Peyer's patch (tissue), 4 donors: ENCODE measurements at regions not wholly inside any gene's neighbourhood (a gene's known extent, or its start where the extent isn't known, plus 50 kb on each side); places are given as distances from the start of the nearest gene placed in this dataset.

Experiments used
- DNase-seq, 3 donors: peaks; one replicate each; pipeline ENCODE4 v3.0.0-alpha.2; 2017 to 2019
- H3K27ac ChIP-seq, 4 donors: fragments of 200-600 bp; sonication (generic); one replicate each; pipeline ENCODE4 v1.5.1; 2016 to 2019
- H3K27me3 ChIP-seq, 2 donors: fragments of 200-600 bp; sonication (generic); one replicate each; pipeline ENCODE4 v1.5.1; 2019
- H3K36me3 ChIP-seq, 3 donors: fragments of 200-600 bp; sonication (generic); one replicate each; pipeline ENCODE4 v1.5.1; 2016 to 2019
- H3K4me1 ChIP-seq, 4 donors: fragments of 200-600 bp; sonication (generic); one replicate each; pipeline ENCODE4 v1.5.1; 2016 to 2019
- H3K4me3 ChIP-seq, 4 donors: fragments of 200-600 bp; sonication (generic); 1 replicate in 3 of 4; 2 replicates in 1 of 4; pipeline ENCODE4 v1.5.1; 2016 to 2019; ENCODE audit warnings: mild to moderate bottlenecking in 1 of 4
- H3K9me3 ChIP-seq, 4 donors: fragments of 200-600 bp; sonication (generic); one replicate each; pipeline ENCODE4 v1.5.1; 2016 to 2019; ENCODE audit warnings: mild to moderate bottlenecking in 1 of 4
- POLR2A ChIP-seq, 2 donors: fragments of 450-650 bp; IDR thresholded peaks; one replicate each; pipeline ENCODE4 v1.5.1; 2017; ENCODE audit warnings: antibody characterized with exemption in 2 of 2, mild to moderate bottlenecking in 2 of 2, moderate library complexity in 2 of 2
- TF ChIP-seq, protein P1 (sequence below), 6 experiments: fragments of 450-650 bp in 4 of 6; fragments of 200-600 bp in 2 of 6; sonication (generic) in 1 of 6; IDR thresholded peaks; one replicate each; pipeline ENCODE4 v1.5.1; 2017 to 2019; ENCODE audit warnings: antibody characterized with exemption in 6 of 6, mild to moderate bottlenecking in 3 of 6, moderate library complexity in 1 of 6

- Histone ChIP-seq H3K4me3 (no peak overlapping the region), H3K27ac (no peak overlapping the region), H3K4me1 (no peaks in the 10 kb centered on the region), H3K36me3 (no peaks in the 10 kb centered on the region), H3K27me3 (no peaks in the 10 kb centered on the region), H3K9me3 (no peaks in the 10 kb centered on the region)
- TF ChIP-seq, protein P1, sequence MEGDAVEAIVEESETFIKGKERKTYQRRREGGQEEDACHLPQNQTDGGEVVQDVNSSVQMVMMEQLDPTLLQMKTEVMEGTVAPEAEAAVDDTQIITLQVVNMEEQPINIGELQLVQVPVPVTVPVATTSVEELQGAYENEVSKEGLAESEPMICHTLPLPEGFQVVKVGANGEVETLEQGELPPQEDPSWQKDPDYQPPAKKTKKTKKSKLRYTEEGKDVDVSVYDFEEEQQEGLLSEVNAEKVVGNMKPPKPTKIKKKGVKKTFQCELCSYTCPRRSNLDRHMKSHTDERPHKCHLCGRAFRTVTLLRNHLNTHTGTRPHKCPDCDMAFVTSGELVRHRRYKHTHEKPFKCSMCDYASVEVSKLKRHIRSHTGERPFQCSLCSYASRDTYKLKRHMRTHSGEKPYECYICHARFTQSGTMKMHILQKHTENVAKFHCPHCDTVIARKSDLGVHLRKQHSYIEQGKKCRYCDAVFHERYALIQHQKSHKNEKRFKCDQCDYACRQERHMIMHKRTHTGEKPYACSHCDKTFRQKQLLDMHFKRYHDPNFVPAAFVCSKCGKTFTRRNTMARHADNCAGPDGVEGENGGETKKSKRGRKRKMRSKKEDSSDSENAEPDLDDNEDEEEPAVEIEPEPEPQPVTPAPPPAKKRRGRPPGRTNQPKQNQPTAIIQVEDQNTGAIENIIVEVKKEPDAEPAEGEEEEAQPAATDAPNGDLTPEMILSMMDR (IDR thresholded peaks at IDR 0.05), result no peak
- TF ChIP-seq POLR2A (IDR thresholded peaks at IDR 0.05), result no peak
- no peak for DNase-seq
Measured at GRCh38 chr10:52541006-52541473, 227.0 kb downstream of the DKK1 start.

GRCh38 chr10:52542906-52543305 is 228.8 kb downstream of the DKK1 start:
- H3K9me3 ChIP-seq, result no peaks in the 10 kb centered on the region
- H3K4me1 ChIP-seq, result no peaks in the 10 kb centered on the region
- TF ChIP-seq, protein P1 (IDR thresholded peaks at IDR 0.05), result no peak
- no peak for TF ChIP-seq POLR2A (IDR thresholded peaks at IDR 0.05)
- DNase-seq, result no peak
- H3K4me3 ChIP-seq, result no peak overlapping the region
- no peak overlapping the region for H3K27ac ChIP-seq
- no peaks in the 10 kb centered on the region for H3K27me3 ChIP-seq
- H3K36me3 ChIP-seq, result no peaks in the 10 kb centered on the region

- Histone ChIP-seq H3K27me3 (no peaks in the 10 kb centered on the region), H3K27ac (no peak overlapping the region), H3K4me3 (no peak overlapping the region), H3K9me3 (no peaks in the 10 kb centered on the region), H3K36me3 (no peaks in the 10 kb centered on the region), H3K4me1 (no peaks in the 10 kb centered on the region)
- TF ChIP-seq, protein P1 (IDR thresholded peaks at IDR 0.05), result no peak
- DNase-seq, result no peak
Measured at GRCh38 chr10:52551046-52551445, 221.5 kb downstream of the MBL2 start.

DNA sequence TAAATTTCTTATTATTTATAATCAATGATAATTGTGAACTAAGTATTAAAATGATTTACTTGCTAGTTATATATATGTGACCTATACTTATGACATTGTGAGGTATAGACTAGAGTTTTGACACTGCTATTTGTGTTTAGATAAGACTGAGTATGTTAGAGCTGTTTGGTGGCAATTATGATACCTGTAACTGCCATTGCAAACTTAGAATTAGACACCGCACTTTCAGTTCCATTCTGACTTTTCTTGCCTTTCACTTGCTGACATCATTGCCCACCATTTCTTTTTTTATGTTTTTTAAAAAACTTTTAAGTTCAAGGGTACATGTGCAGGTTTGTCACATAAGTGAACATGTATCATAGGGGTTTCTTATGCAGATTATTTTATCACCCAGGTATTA is 214.5 kb downstream of the MBL2 start:
- TF ChIP-seq POLR2A (IDR thresholded peaks at IDR 0.05), result no peak
- TF ChIP-seq, protein P1 (IDR thresholded peaks at IDR 0.05), result no peak
- no peak overlapping the region for H3K27ac ChIP-seq
- H3K36me3 ChIP-seq, result no peaks in the 10 kb centered on the region

GRCh38 chr10:52561322-52561721 is 211.3 kb downstream of the MBL2 start:
- Histone ChIP-seq H3K4me3 (no peak overlapping the region), H3K36me3 (no peaks in the 10 kb centered on the region), H3K27ac (no peak overlapping the region), H3K9me3 (no peaks in the 10 kb centered on the region), H3K27me3 (no peaks in the 10 kb centered on the region), H3K4me1 (no peaks in the 10 kb centered on the region)
- TF ChIP-seq, protein P1 (IDR thresholded peaks at IDR 0.05), result no peak
- no peak for DNase-seq

More for the DNA sequence above, 214.5 kb downstream of the MBL2 start:
- no peak for DNase-seq
- H3K9me3 ChIP-seq, result no peaks in the 10 kb centered on the region
- H3K27me3 ChIP-seq, result no peaks in the 10 kb centered on the region
- H3K4me3 ChIP-seq, result no peak overlapping the region
- no peaks in the 10 kb centered on the region for H3K4me1 ChIP-seq

- no peak for TF ChIP-seq POLR2A (IDR thresholded peaks at IDR 0.05)
- TF ChIP-seq, protein P1 (IDR thresholded peaks at IDR 0.05), result no peak
- no peak overlapping the region for H3K4me3 ChIP-seq
- no peak for DNase-seq
- no peaks in the 10 kb centered on the region for H3K9me3 ChIP-seq
- H3K36me3 ChIP-seq, result no peaks in the 10 kb centered on the region
- no peak overlapping the region for H3K27ac ChIP-seq
- H3K4me1 ChIP-seq, result no peaks in the 10 kb centered on the region
- no peaks in the 10 kb centered on the region for H3K27me3 ChIP-seq
Measured at GRCh38 chr10:52563360-52563759, 209.2 kb downstream of the MBL2 start.
